ENCODE measurements at regions not wholly inside any gene's neighbourhood (a gene's known extent, or its start where the extent isn't known, plus 50 kb on each side); places are given as distances from the start of the nearest gene placed in this dataset.

- no peak for TF ChIP-seq ZNF282 (IDR thresholded peaks at IDR 0.05; ENCODE audit: partially characterized antibody)
- no peak for TF ChIP-seq EZH2 (conservative IDR thresholded peaks at IDR 0.05; ENCODE audit: low read depth, low read length)
- TF ChIP-seq ZNF703 (CRISPR knock-in tag; IDR thresholded peaks at IDR 0.05; ENCODE audit: borderline replicate concordance) = no peak
- TF ChIP-seq STAT5B (CRISPR knock-in tag; IDR thresholded peaks at IDR 0.05) = no peak
- no peak for TF ChIP-seq HNF4A (CRISPR knock-in tag; IDR thresholded peaks at IDR 0.05)
- no peak for TF ChIP-seq ZNF274 (CRISPR knock-in tag; IDR thresholded peaks at IDR 0.05)
- TF ChIP-seq SNAI1 (CRISPR knock-in tag; IDR thresholded peaks at IDR 0.05; ENCODE audit: borderline replicate concordance) = no peak
- TF ChIP-seq PTBP1 (IDR thresholded peaks at IDR 0.05; ENCODE audit: low read depth, low read length, poor library complexity, severe bottlenecking) = no peak
- no peak for TF ChIP-seq HIVEP1 (CRISPR knock-in tag; IDR thresholded peaks at IDR 0.05)
- TF ChIP-seq, protein P1, sequence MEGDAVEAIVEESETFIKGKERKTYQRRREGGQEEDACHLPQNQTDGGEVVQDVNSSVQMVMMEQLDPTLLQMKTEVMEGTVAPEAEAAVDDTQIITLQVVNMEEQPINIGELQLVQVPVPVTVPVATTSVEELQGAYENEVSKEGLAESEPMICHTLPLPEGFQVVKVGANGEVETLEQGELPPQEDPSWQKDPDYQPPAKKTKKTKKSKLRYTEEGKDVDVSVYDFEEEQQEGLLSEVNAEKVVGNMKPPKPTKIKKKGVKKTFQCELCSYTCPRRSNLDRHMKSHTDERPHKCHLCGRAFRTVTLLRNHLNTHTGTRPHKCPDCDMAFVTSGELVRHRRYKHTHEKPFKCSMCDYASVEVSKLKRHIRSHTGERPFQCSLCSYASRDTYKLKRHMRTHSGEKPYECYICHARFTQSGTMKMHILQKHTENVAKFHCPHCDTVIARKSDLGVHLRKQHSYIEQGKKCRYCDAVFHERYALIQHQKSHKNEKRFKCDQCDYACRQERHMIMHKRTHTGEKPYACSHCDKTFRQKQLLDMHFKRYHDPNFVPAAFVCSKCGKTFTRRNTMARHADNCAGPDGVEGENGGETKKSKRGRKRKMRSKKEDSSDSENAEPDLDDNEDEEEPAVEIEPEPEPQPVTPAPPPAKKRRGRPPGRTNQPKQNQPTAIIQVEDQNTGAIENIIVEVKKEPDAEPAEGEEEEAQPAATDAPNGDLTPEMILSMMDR (CRISPR knock-in tag; IDR thresholded peaks at IDR 0.05) = no peak
- TF ChIP-seq PCBP2 (optimal IDR thresholded peaks at IDR 0.05; ENCODE audit: low read depth, low read length, poor library complexity, severe bottlenecking) = no peak
- TF ChIP-seq ETV6 (CRISPR knock-in tag; conservative IDR thresholded peaks at IDR 0.05) = no peak
- TF ChIP-seq MLLT10 (CRISPR knock-in tag; IDR thresholded peaks at IDR 0.05) = no peak
- TF ChIP-seq ZNF24 (IDR thresholded peaks at IDR 0.05) = no peak
Observed at GRCh38 chr20:37455659-37456058, 65.4 kb upstream of the NNAT start.
